ENCODE measurements at regions not wholly inside any gene's neighbourhood (a gene's known extent, or its start where the extent isn't known, plus 50 kb on each side); places are given as distances from the start of the nearest gene placed in this dataset.

- Mint-ChIP-seq H3K4me1 (no peaks in the 10 kb centered on the region), H3K27me3 (ENCODE audit: low read depth, poor library complexity) (peaks cover 22% of the 10 kb centered on the region), H3K9me3 (no peaks in the 10 kb centered on the region), H3K4me3 (no peak overlapping the region), H3K36me3 (ENCODE audit: low read depth) (no peaks in the 10 kb centered on the region), H3K27ac (no peak overlapping the region)
- no peak for DNase-seq
- no peak for TF ChIP-seq CTCF (IDR thresholded peaks at IDR 0.05)
Observed at GRCh38 chr5:111016801-111017200, 54.7 kb upstream of the TSLP start.

GRCh38 chr5:111017731-111018130 lies 53.8 kb upstream of the TSLP start:
- no peaks in the 10 kb centered on the region for H3K36me3 Mint-ChIP-seq (ENCODE audit: low read depth)
- no peak for DNase-seq
- peaks cover 21% of the 10 kb centered on the region for H3K27me3 Mint-ChIP-seq (ENCODE audit: low read depth, poor library complexity)
- H3K27ac Mint-ChIP-seq = no peak overlapping the region
- no peak overlapping the region for H3K4me3 Mint-ChIP-seq
- H3K4me1 Mint-ChIP-seq = no peaks in the 10 kb centered on the region
- H3K9me3 Mint-ChIP-seq = no peaks in the 10 kb centered on the region
- TF ChIP-seq CTCF (IDR thresholded peaks at IDR 0.05) = no peak

All from nephron progenitor cell (in vitro differentiated cells).